ENCODE measurements at regions not wholly inside any gene's neighbourhood (a gene's known extent, or its start where the extent isn't known, plus 50 kb on each side); places are given as distances from the start of the nearest gene placed in this dataset.

GRCh38 chr3:193943200-193943599 is 192.7 kb upstream of the HES1 start:
- H3K36me3 ChIP-seq (ENCODE audit: low read depth, missing control alignments) = no peaks in the 10 kb centered on the region
- intact Hi-C loops (cut with DNase I; ENCODE audit: low total_unique reads) = no loop called here
- H3K4me3 ChIP-seq = no peak overlapping the region
- TF ChIP-seq POLR2A (IDR thresholded peaks at IDR 0.05) (no peak), CTCF (IDR thresholded peaks at IDR 0.05) (no peak)
- H3K27me3 ChIP-seq = no peaks in the 10 kb centered on the region
- no peaks in the 10 kb centered on the region for H3K4me1 ChIP-seq
- no peaks in the 10 kb centered on the region for H3K9me3 ChIP-seq
- no peak for DNase-seq
- H3K27ac ChIP-seq = no peak overlapping the region
- 63 to 86% methylated on average over 12 to 13 of the region's 13 CpGs for WGBS, 2 donors

- TF ChIP-seq CTCF (IDR thresholded peaks at IDR 0.05) (no peak), POLR2A (IDR thresholded peaks at IDR 0.05) (no peak)
- Histone ChIP-seq H3K27ac (no peak overlapping the region), H3K36me3 (ENCODE audit: low read depth, missing control alignments) (no peaks in the 10 kb centered on the region), H3K27me3 (no peaks in the 10 kb centered on the region), H3K9me3 (no peaks in the 10 kb centered on the region), H3K4me3 (no peak overlapping the region), H3K4me1 (no peaks in the 10 kb centered on the region)
- no peak for DNase-seq
- intact Hi-C loops (cut with DNase I; ENCODE audit: low total_unique reads) = no loop called here
- 89 to 90% methylated on average over 17 to 18 of the region's 18 CpGs for WGBS, 2 donors
These were observed 192.0 kb upstream of the HES1 start for GRCh38 chr3:193943851-193944517.

GRCh38 chr3:193944518-193944884 is 191.4 kb upstream of the HES1 start:
- intact Hi-C loops (cut with DNase I; ENCODE audit: low total_unique reads) = no loop called here
- H3K9me3 ChIP-seq = no peaks in the 10 kb centered on the region
- no peak for DNase-seq
- no peak for TF ChIP-seq CTCF (IDR thresholded peaks at IDR 0.05)
- no peak for TF ChIP-seq POLR2A (IDR thresholded peaks at IDR 0.05)
- H3K36me3 ChIP-seq (ENCODE audit: low read depth, missing control alignments) = no peaks in the 10 kb centered on the region
- no peak overlapping the region for H3K4me3 ChIP-seq
- no peak overlapping the region for H3K27ac ChIP-seq
- H3K27me3 ChIP-seq = no peaks in the 10 kb centered on the region
- 88 to 92% methylated on average over 7 of the region's 7 CpGs for WGBS, 2 donors
- no peaks in the 10 kb centered on the region for H3K4me1 ChIP-seq

- H3K4me1 ChIP-seq = no peaks in the 10 kb centered on the region
- 79 to 84% methylated on average over 5 of the region's 5 CpGs for WGBS, 2 donors
- intact Hi-C loops (cut with DNase I; ENCODE audit: low total_unique reads) = no loop called here
- no peak for TF ChIP-seq POLR2A (IDR thresholded peaks at IDR 0.05)
- TF ChIP-seq CTCF (IDR thresholded peaks at IDR 0.05) = no peak
- no peak overlapping the region for H3K27ac ChIP-seq
- H3K27me3 ChIP-seq = no peaks in the 10 kb centered on the region
- H3K4me3 ChIP-seq = no peak overlapping the region
- DNase-seq = no peak
- no peaks in the 10 kb centered on the region for H3K36me3 ChIP-seq (ENCODE audit: low read depth, missing control alignments)
- no peaks in the 10 kb centered on the region for H3K9me3 ChIP-seq
These were observed 190.8 kb upstream of the HES1 start for GRCh38 chr3:193945143-193945542.

- no peaks in the 10 kb centered on the region for H3K27me3 ChIP-seq
- no peaks in the 10 kb centered on the region for H3K36me3 ChIP-seq (ENCODE audit: low read depth, missing control alignments)
- H3K4me3 ChIP-seq = no peak overlapping the region
- H3K27ac ChIP-seq = no peak overlapping the region
- intact Hi-C loops (cut with DNase I; ENCODE audit: low total_unique reads) = no loop called here
- TF ChIP-seq POLR2A (IDR thresholded peaks at IDR 0.05) = no peak
- TF ChIP-seq CTCF (IDR thresholded peaks at IDR 0.05) = no peak
- H3K9me3 ChIP-seq = no peaks in the 10 kb centered on the region
- DNase-seq = no peak
- H3K4me1 ChIP-seq = no peaks in the 10 kb centered on the region
- WGBS, 2 donors = 79% methylated on average over 5 of the region's 5 CpGs
These were observed 189.0 kb upstream of the HES1 start for GRCh38 chr3:193946945-193947344.
